DND-41 (cell line): ENCODE measurements at regions not wholly inside any gene's neighbourhood (a gene's known extent, or its start where the extent isn't known, plus 50 kb on each side); places are given as distances from the start of the nearest gene placed in this dataset.

Source experiments
- ATAC-seq: fragments of 200-7000 bp; cut with Tn5 transposase; 3 replicates; pipeline ENCODE4 v1.9.1; 2021; ENCODE audit warnings: low read depth; ENCODE audit not compliant: insufficient read depth
- DNase-seq: peaks from one replicate; pipeline ENCODE4 v3.0.0-alpha.2; 2020
- H2AFZ ChIP-seq: 2 replicates; pipeline ENCODE4 v1.6.0; 2012; ENCODE audit warnings: low read depth, low read length
- H3K27ac ChIP-seq: 2 replicates; pipeline ENCODE4 v1.5.1; 2012; ENCODE audit warnings: low read length, inconsistent platforms
- H3K27me3 ChIP-seq: fragments of 200-600 bp; sonication (generic); 2 replicates; pipeline ENCODE4 v1.6.0; 2012; ENCODE audit warnings: low read length, mild to moderate bottlenecking, inconsistent platforms; ENCODE audit not compliant: insufficient read depth, poor library complexity
- H3K36me3 ChIP-seq: 2 replicates; pipeline ENCODE4 v1.5.1; 2012; ENCODE audit warnings: low read length, inconsistent platforms; ENCODE audit not compliant: insufficient read depth
- H3K4me1 ChIP-seq: 2 replicates; pipeline ENCODE4 v1.5.1; 2012; ENCODE audit warnings: mild to moderate bottlenecking, low read length; ENCODE audit not compliant: insufficient read depth
- H3K4me2 ChIP-seq: 2 replicates; pipeline ENCODE4 v1.6.0; 2012; ENCODE audit warnings: mild to moderate bottlenecking, moderate library complexity, low read length, inconsistent platforms; ENCODE audit not compliant: insufficient read depth
- H3K4me3 ChIP-seq, 2 experiments: fragments of 200-600 bp in 1 of 2; shearing (Covaris generic) in 1 of 2; 2 replicates each; pipeline ENCODE4 v1.5.1; 2012 to 2016; ENCODE audit warnings: inconsistent platforms in 2 of 2, low read length in 2 of 2, mild to moderate bottlenecking in 2 of 2, low read depth in 1 of 2, moderate library complexity in 1 of 2
- H3K79me2 ChIP-seq: 2 replicates; pipeline ENCODE4 v1.6.0; 2012; ENCODE audit warnings: low read length, inconsistent platforms; ENCODE audit not compliant: insufficient read depth
- H3K9ac ChIP-seq: 2 replicates; pipeline ENCODE4 v1.6.0; 2012; ENCODE audit warnings: low read depth, mild to moderate bottlenecking, inconsistent platforms, low read length, moderate library complexity
- H3K9me3 ChIP-seq: 2 replicates; pipeline ENCODE4 v1.5.1; 2012; ENCODE audit warnings: low read length, moderate library complexity, mild to moderate bottlenecking, inconsistent platforms; ENCODE audit not compliant: insufficient read depth, severe bottlenecking
- H4K20me1 ChIP-seq: 2 replicates; pipeline ENCODE4 v1.6.0; 2012; ENCODE audit warnings: low read length; ENCODE audit not compliant: insufficient read depth
- EZH2 ChIP-seq: IDR thresholded peaks from 3 replicates; pipeline ENCODE4 v1.6.1; 2012; ENCODE audit warnings: borderline replicate concordance, low read depth, mild to moderate bottlenecking, moderate library complexity, low read length, inconsistent platforms; ENCODE audit not compliant: severe bottlenecking
- TF ChIP-seq, protein P1 (sequence below): IDR thresholded peaks from 2 replicates; pipeline ENCODE4 v1.5.1; 2012; ENCODE audit warnings: borderline replicate concordance, low read length, moderate library complexity, mild to moderate bottlenecking; ENCODE audit not compliant: poor library complexity, severe bottlenecking; ENCODE audit errors: extremely low read depth

DNA sequence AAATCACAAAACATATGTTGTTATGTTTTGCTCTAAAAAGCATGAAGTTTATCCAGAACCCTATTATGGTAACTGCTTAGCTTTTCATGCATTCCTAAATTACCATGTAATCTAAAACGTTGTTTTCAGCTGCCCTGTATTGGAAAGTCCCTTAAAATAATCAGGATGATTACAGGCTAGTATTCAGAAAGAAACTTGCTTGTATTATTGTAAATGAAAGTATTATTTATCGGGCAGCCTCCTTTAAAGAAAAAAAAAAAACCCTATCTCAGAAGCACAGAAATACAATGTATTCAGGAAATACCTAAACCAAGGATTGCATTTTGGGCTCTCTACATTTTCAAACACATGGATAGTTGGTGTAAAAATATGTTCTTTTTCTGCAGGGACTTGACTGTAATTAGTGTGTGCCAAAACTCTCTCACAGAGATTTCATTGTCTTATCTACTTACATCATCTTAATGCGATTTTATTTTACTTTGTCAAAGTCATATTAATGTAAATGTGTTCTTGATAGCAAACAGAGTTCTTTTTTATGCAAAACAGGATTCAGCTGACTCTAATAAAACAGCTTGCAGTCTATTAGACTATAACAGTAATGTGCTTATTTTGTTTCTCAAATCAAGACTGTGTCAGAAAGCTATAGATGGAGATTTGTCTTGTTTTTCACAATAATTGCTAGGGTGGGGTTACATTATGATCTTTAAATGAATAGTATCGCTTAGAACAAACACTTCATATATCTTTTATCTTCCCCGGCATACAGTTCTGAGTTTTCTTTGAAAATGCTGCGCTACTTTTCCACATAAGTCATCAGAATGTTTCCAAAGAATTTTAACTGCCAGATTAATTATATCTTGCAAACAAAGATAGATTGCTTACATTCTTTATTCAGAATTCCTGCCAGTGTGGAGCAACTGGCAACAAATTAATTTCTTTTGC, 65.3 kb upstream of the ARID5B start:
- no peak overlapping the region for H3K4me3 ChIP-seq
- no peaks in the 10 kb centered on the region for H3K36me3 ChIP-seq
- H3K27me3 ChIP-seq, result no peaks in the 10 kb centered on the region
- peaks cover 14% of the 10 kb centered on the region for H3K4me1 ChIP-seq
- no peak overlapping the region for H3K9ac ChIP-seq
- H3K79me2 ChIP-seq, result no peaks in the 10 kb centered on the region
- no peak for TF ChIP-seq EZH2
- TF ChIP-seq, protein P1, sequence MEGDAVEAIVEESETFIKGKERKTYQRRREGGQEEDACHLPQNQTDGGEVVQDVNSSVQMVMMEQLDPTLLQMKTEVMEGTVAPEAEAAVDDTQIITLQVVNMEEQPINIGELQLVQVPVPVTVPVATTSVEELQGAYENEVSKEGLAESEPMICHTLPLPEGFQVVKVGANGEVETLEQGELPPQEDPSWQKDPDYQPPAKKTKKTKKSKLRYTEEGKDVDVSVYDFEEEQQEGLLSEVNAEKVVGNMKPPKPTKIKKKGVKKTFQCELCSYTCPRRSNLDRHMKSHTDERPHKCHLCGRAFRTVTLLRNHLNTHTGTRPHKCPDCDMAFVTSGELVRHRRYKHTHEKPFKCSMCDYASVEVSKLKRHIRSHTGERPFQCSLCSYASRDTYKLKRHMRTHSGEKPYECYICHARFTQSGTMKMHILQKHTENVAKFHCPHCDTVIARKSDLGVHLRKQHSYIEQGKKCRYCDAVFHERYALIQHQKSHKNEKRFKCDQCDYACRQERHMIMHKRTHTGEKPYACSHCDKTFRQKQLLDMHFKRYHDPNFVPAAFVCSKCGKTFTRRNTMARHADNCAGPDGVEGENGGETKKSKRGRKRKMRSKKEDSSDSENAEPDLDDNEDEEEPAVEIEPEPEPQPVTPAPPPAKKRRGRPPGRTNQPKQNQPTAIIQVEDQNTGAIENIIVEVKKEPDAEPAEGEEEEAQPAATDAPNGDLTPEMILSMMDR, result no peak
- DNase-seq (no peak), ATAC-seq (no peak)
- no peaks in the 10 kb centered on the region for H4K20me1 ChIP-seq
- H3K9me3 ChIP-seq, result no peaks in the 10 kb centered on the region
- H3K27ac ChIP-seq, result no peak overlapping the region
- H2AFZ ChIP-seq, result no peak overlapping the region
- no peak overlapping the region for H3K4me2 ChIP-seq

DNA sequence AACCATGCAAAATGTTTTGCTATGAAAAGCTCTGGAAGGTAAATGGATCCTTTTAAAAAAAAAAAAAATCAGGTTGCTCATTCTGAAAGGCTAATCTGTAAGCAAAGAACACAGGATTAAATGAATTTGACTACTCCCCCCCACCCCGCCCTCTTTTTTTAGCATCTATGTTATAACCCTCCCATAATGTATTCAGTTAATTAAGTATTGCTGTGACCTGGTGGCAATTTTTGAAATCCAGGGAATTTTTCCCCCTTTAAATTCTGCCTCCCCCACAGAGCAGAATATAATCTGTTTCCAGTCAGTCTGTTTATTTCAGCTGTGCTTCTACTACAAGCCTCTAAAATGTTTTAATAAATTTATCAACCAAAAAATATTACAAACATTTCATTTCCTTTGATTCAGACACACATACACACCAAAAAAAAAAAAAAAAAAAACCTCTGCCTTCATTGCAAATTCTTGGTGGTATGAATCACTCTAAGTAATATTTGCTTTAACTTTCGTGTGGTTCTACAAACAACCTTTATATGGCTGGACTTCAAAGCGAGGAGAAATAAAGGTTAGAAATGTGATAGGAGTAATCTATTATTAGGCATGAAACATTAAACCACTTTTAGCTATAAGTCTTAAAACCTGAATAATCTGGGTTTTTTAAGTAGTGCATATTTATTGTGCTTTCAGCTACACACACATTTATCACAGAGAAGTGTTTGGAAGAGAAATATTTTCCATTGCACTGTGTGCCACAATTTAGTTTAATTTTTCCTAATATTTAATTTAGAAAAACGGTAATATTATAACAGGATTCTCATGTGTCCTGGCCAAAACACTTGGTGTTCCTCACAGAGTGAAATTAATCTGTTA, 64.4 kb upstream of the ARID5B start:
- Histone ChIP-seq H3K79me2 (no peaks in the 10 kb centered on the region), H3K4me2 (peak overlapping the region; percentile 34; the same call in 1 of the 2 replicates), H2AFZ (no peak overlapping the region; the same call in 1 of the 2 replicates), H4K20me1 (no peaks in the 10 kb centered on the region), H3K27me3 (no peaks in the 10 kb centered on the region), H3K4me3 (no peak overlapping the region), H3K36me3 (no peaks in the 10 kb centered on the region), H3K9me3 (no peaks in the 10 kb centered on the region), H3K27ac (no peak overlapping the region), H3K9ac (no peak overlapping the region), H3K4me1 (peaks cover 14% of the 10 kb centered on the region)
- 0 out of 3 replicates have a peak, but pooled peaks have one; percentile 12 for ATAC-seq
- DNase-seq, result no peak
- no peak for TF ChIP-seq EZH2
- TF ChIP-seq, protein P1, result no peak

DNA sequence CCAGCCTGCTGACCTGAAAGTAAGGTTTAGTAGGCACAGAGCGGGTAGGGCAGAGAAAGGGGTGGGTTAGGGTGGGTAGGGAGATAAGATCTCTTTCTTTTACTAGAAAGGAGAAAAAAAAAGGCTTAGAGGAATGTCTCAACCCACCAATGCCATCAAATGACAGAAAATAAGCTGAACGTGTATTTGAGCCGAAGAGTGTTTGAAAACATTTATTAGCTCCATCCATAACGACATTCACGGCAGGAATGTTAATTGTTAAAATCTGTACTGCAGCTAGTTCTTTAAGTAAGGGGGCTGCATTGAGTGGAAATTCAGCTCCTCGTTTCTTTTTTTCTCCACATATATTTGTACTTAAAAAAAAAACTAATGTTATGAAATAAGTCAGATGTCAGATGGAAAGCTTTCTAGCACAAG, 63.7 kb upstream of the ARID5B start:
- DNase-seq (peak; percentile 20), ATAC-seq (peak; percentile 63)
- Histone ChIP-seq H3K9ac (no peak overlapping the region), H3K4me3 (no peak overlapping the region), H3K27me3 (no peaks in the 10 kb centered on the region), H3K79me2 (no peaks in the 10 kb centered on the region), H4K20me1 (no peaks in the 10 kb centered on the region), H3K4me1 (peaks cover 14% of the 10 kb centered on the region), H3K9me3 (no peaks in the 10 kb centered on the region), H3K4me2 (peak overlapping the region; percentile 34; the same call in 1 of the 2 replicates), H3K27ac (no peak overlapping the region), H2AFZ (no peak overlapping the region), H3K36me3 (no peaks in the 10 kb centered on the region)
- no peak for TF ChIP-seq EZH2
- TF ChIP-seq, protein P1, result no peak
